Endodermal cell (in vitro differentiated cells): ENCODE measurements at regions not wholly inside any gene's neighbourhood (a gene's known extent, or its start where the extent isn't known, plus 50 kb on each side); places are given as distances from the start of the nearest gene placed in this dataset.

Source experiments
- DNase-seq: peaks from one replicate; pipeline ENCODE4 v3.0.0-alpha.2; 2017
- H3K27ac ChIP-seq: 2 replicates; pipeline ENCODE4 v1.5.1; 2013; ENCODE audit warnings: mild to moderate bottlenecking, low read depth, low read length, moderate library complexity
- H3K27me3 ChIP-seq: 2 replicates; pipeline ENCODE4 v1.6.1; 2013; ENCODE audit warnings: mild to moderate bottlenecking, low read length, moderate library complexity; ENCODE audit not compliant: insufficient read depth, control insufficient read depth, poor library complexity, severe bottlenecking
- H3K36me3 ChIP-seq: 2 replicates; pipeline ENCODE4 v1.7.0; 2013; ENCODE audit warnings: mild to moderate bottlenecking, low read length, moderate library complexity; ENCODE audit not compliant: control insufficient read depth, insufficient read depth
- H3K4me1 ChIP-seq: one replicate; pipeline ENCODE4 v1.7.0; 2013; ENCODE audit warnings: low read length; ENCODE audit not compliant: control insufficient read depth, insufficient read depth
- H3K4me3 ChIP-seq: 2 replicates; pipeline ENCODE4 v1.5.1; 2013; ENCODE audit warnings: mild to moderate bottlenecking, low read length, moderate library complexity
- H3K9ac ChIP-seq: 2 replicates; pipeline ENCODE4 v1.6.1; 2013; ENCODE audit warnings: mild to moderate bottlenecking, low read length, moderate library complexity; ENCODE audit not compliant: poor library complexity, severe bottlenecking; ENCODE audit errors: extremely low read depth
- H3K9me3 ChIP-seq: 2 replicates; pipeline ENCODE4 v1.6.1; 2013; ENCODE audit warnings: mild to moderate bottlenecking, low read length, moderate library complexity; ENCODE audit not compliant: control insufficient read depth
- H3K27ac Mint-ChIP-seq: 2 replicates; pipeline ENCODE4 v1.8.0; 2020; ENCODE audit warnings: mixed read lengths
- H3K27me3 Mint-ChIP-seq: 2 replicates; pipeline ENCODE4 v1.8.0; 2021; ENCODE audit warnings: mild to moderate bottlenecking, mixed read lengths; ENCODE audit not compliant: insufficient read depth
- H3K36me3 Mint-ChIP-seq: 2 replicates; pipeline ENCODE4 v1.8.0; 2020; ENCODE audit warnings: low read depth, mixed read lengths
- H3K4me1 Mint-ChIP-seq: 2 replicates; pipeline ENCODE4 v1.8.0; 2020; ENCODE audit warnings: mixed read lengths
- H3K4me3 Mint-ChIP-seq: 2 replicates; pipeline ENCODE4 v1.8.0; 2020; ENCODE audit warnings: mild to moderate bottlenecking, moderate library complexity, mixed read lengths
- H3K9me3 Mint-ChIP-seq: 2 replicates; pipeline ENCODE4 v1.8.0; 2020; ENCODE audit warnings: mild to moderate bottlenecking, mixed read lengths
- CTCF ChIP-seq: fragments of 200-600 bp; sonication (generic); conservative IDR thresholded peaks from 2 replicates; pipeline ENCODE4 v1.5.0; 2021; ENCODE audit warnings: antibody characterized with exemption, mild to moderate bottlenecking
- WGBS, 2 experiments: methylation state at CpG; one replicate each; pipeline versions ENCODE4 v1.1.5 to v1.1.7; 2013; ENCODE audit warnings: missing lambda C conversion rate in 2 of 2, mixed read lengths in 1 of 2; ENCODE audit not compliant: insufficient coverage in 1 of 2, insufficient read length in 1 of 2; 5-methylcytosine and 5-hydroxymethylcytosine counted together

DNA sequence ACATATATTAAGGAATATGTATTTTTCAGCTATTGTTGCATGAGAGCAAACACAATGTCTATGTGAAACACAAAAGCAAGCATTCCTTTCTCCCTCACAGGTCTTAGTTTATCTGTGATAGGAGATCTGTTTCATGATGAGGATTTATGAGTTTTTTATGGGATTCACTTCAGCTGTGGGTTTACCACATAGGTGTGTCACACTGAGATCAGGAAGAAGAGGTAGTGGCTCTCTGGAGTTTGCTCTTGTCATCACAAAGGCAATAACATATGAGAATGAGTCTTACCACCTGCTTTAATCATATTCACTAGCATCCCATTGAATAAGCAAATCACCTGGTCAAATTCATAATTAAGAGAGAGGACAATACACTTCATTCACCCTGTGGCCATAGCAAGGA lies 960.3 kb upstream of the SLC39A10 start:
- Mint-ChIP-seq H3K36me3 (no peaks in the 10 kb centered on the region), H3K27me3 (no peaks in the 10 kb centered on the region), H3K4me1 (no peaks in the 10 kb centered on the region), H3K27ac (no peak overlapping the region), H3K9me3 (no peaks in the 10 kb centered on the region), H3K4me3 (no peak overlapping the region)
- no peak for DNase-seq
- H3K4me1 ChIP-seq, result no peaks in the 10 kb centered on the region
- no peaks in the 10 kb centered on the region for H3K27me3 ChIP-seq
- TF ChIP-seq CTCF, result no peak
- H3K4me3 ChIP-seq, result no peak overlapping the region
- H3K36me3 ChIP-seq, result no peaks in the 10 kb centered on the region
- no peaks in the 10 kb centered on the region for H3K9me3 ChIP-seq
- H3K27ac ChIP-seq, result no peak overlapping the region
- no peak overlapping the region for H3K9ac ChIP-seq

- Mint-ChIP-seq H3K4me3 (no peak overlapping the region), H3K9me3 (no peaks in the 10 kb centered on the region), H3K4me1 (peaks cover 2% of the 10 kb centered on the region), H3K27me3 (peaks cover 2% of the 10 kb centered on the region), H3K27ac (no peak overlapping the region), H3K36me3 (no peaks in the 10 kb centered on the region)
- no peaks in the 10 kb centered on the region for H3K27me3 ChIP-seq
- H3K27ac ChIP-seq, result no peak overlapping the region
- TF ChIP-seq CTCF, result no peak
- no peak overlapping the region for H3K9ac ChIP-seq
- no peaks in the 10 kb centered on the region for H3K36me3 ChIP-seq
- H3K9me3 ChIP-seq, result no peaks in the 10 kb centered on the region
- 98% methylated on average over 3 of the region's 3 CpGs; no CpG with 5 or more reads in 1 of the 2 experiments for WGBS, 2 experiments
- no peak overlapping the region for H3K4me3 ChIP-seq
- H3K4me1 ChIP-seq, result peaks cover 3% of the 10 kb centered on the region
- no peak for DNase-seq
Observed at GRCh38 chr2:194686569-194686968, 970.5 kb upstream of the SLC39A10 start.

DNA sequence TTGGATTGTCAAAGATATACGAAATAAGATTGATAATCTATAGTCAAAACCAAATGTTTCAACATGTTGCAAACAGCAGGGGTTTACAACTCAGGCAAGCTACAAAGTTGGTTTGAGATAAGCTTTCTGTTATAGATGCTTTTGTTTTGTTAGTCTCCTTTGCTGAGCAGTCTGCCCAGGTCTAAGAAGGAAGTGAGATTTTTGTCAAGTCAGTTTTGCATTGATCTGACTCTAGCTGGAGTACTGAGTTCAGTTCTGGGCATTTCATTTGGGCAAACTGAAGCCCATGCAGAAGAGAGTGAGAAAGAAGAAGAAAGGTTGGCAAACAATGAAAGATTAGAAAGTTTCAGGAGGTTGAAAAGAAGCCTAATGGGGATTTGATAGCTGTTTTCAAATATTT lies 983.0 kb upstream of the SLC39A10 start:
- Mint-ChIP-seq H3K4me3 (no peak overlapping the region), H3K27me3 (no peaks in the 10 kb centered on the region), H3K9me3 (no peaks in the 10 kb centered on the region), H3K27ac (no peak overlapping the region), H3K36me3 (no peaks in the 10 kb centered on the region), H3K4me1 (peaks cover 2% of the 10 kb centered on the region)
- no peak overlapping the region for H3K27ac ChIP-seq
- H3K27me3 ChIP-seq, result no peaks in the 10 kb centered on the region
- H3K36me3 ChIP-seq, result no peaks in the 10 kb centered on the region
- DNase-seq, result no peak
- no peak for TF ChIP-seq CTCF
- H3K9ac ChIP-seq, result no peak overlapping the region
- 92% methylated on average over 1 of the region's 1 CpG; no CpG with 5 or more reads in 1 of the 2 experiments for WGBS, 2 experiments
- no peak overlapping the region for H3K4me3 ChIP-seq
- no peaks in the 10 kb centered on the region for H3K4me1 ChIP-seq
- H3K9me3 ChIP-seq, result no peaks in the 10 kb centered on the region
